ENCODE measurements at regions not wholly inside any gene's neighbourhood (a gene's known extent, or its start where the extent isn't known, plus 50 kb on each side); places are given as distances from the start of the nearest gene placed in this dataset.

DNA sequence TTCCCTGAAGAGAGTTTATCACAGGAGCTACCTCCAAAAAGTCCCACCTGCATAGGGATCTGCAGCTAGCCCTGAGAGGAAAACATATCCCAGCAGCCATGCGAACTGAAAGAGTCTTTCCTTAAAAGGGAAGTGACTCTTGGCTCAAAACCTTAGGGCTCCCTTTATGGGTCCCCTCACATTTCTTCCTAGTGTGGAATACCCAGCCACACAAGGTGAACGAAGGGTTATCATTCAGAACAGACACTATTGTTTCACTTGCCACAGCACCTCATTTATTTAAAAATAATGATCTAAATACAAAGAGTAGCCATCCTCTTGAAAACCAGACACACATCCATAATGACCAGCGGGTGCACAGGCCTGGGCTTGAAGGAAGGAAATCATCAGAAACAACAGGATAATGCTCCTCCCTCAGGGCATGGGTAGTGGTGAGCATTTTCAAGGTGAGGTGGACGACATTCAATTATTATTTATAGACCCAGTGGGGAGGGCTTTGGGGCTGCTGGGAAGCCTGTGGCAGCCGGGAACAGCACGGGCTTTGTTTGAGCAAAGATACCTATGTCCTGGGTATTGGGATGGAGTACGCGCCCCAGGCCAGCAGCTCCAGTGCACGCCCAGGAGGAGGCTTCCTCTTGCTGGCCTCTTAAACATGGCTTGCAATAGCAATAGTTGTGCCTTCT, 119.0 kb upstream of the ITGA6 start:
- TF ChIP-seq, protein P1, sequence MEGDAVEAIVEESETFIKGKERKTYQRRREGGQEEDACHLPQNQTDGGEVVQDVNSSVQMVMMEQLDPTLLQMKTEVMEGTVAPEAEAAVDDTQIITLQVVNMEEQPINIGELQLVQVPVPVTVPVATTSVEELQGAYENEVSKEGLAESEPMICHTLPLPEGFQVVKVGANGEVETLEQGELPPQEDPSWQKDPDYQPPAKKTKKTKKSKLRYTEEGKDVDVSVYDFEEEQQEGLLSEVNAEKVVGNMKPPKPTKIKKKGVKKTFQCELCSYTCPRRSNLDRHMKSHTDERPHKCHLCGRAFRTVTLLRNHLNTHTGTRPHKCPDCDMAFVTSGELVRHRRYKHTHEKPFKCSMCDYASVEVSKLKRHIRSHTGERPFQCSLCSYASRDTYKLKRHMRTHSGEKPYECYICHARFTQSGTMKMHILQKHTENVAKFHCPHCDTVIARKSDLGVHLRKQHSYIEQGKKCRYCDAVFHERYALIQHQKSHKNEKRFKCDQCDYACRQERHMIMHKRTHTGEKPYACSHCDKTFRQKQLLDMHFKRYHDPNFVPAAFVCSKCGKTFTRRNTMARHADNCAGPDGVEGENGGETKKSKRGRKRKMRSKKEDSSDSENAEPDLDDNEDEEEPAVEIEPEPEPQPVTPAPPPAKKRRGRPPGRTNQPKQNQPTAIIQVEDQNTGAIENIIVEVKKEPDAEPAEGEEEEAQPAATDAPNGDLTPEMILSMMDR (conservative IDR thresholded peaks at IDR 0.05 in 1 of 2, IDR thresholded peaks at IDR 0.05 in 1 of 2; ENCODE audit: low read depth in 1 of 2, low read length in 2 of 2): no peak
- no peak for TF ChIP-seq EZH2 (IDR thresholded peaks at IDR 0.05; ENCODE audit: low read length, missing control alignments)
